Kidney tubule cell (primary cell): ENCODE measurements at regions not wholly inside any gene's neighbourhood (a gene's known extent, or its start where the extent isn't known, plus 50 kb on each side); places are given as distances from the start of the nearest gene placed in this dataset.
A peak's percentile ranks its signal among the peaks of the same experiment; 100 is the strongest.

Source experiments
- DNase-seq: peaks from one replicate; pipeline ENCODE4 v3.0.0-alpha.2; 2018; ENCODE audit warnings: low spot score

DNA sequence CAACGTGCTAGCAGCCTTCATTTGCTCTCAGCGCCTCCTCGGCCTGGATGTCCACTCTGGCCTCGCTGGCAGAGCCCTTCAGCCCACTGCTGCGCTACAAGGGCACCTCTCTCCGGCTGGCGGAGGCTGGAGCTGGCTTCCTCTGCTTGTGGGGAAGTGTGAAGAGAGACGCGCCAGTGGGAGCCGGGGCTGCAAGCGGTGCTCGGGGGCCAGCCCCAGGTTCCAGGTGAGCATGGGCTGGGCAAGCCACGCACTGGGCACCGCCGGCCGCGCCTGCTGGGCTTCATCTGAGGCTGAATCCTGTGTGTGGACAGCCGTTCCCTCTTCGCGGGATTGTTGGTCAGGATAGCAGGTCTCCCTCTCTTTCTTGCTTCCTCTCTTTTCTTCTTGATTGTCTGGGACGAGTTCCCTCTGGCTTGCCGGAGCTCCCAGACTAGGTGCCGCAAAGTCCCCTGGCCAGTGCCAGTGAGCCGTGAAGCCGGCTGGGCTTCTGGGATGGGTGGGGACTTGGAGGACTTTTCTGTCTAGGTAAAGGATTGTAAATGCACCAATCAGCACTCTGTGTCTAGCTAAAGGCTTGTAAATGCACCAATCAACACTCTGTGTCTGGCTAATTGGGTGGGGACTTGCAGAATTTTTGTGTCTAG is 165.0 kb downstream of the HEPH start:
- no peak for DNase-seq

GRCh38 chrX:66360894-66361293 is 196.8 kb downstream of the HEPH start:
- DNase-seq, result no peak

GRCh38 chrX:66384722-66385121 is 220.7 kb downstream of the HEPH start:
- no peak for DNase-seq

DNA sequence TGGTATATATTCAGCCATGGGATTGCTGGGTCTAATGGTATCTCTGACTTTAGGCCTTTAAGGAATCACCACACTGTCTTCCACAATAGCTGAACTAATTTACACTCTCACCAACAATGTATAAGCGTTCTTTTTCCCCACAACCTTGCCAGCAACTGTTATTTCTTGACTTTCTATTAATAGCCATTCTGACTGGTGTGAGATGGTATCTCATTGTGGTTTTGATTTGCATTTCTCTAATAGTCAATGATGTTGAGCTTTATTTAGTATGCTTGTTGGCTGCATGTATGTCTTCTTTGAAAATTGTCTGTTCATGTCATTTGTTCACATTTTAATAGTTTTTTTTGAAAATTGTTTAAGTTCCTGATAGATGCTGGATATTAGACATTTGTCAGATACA is 235.2 kb downstream of the HEPH start:
- no peak for DNase-seq

DNA sequence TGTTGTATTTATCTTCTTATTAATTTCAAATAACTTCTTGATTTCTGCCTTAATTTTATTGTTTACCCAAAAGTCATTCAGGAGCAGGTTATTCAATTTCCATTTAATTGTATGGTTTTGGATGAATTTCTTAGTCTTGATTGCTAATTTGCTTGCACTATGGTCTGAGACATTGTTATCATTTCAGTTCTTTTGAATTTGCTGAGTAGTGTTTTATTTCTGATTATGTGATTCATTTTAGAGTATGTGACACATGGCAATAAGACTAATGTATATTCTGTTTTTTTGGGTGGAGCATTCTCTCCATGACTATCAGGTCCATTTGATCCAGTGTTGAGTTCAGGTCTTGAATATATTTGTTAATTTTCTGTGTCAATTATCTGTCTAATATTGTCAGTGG is 236.7 kb downstream of the EDA2R start:
- no peak for DNase-seq

DNA sequence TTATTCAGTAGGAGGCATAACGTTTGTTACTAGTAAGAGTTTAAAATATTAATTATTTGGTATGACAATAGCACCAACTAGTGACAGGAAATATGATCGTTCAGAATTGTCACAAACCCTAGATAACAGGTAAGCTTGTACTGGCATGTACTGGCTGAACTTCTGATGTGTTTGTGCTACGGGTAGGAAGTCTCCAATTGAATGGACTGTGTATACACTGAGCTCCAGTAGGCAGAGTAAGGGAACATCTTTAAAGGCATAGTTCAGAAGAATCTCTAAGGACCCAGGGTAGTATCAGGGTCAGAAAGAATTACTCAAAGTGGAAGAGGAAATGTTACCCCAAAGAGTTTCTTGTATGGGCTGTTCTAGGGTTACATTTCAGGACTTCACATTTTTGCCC is 230.4 kb downstream of the EDA2R start:
- DNase-seq, result no peak

DNA sequence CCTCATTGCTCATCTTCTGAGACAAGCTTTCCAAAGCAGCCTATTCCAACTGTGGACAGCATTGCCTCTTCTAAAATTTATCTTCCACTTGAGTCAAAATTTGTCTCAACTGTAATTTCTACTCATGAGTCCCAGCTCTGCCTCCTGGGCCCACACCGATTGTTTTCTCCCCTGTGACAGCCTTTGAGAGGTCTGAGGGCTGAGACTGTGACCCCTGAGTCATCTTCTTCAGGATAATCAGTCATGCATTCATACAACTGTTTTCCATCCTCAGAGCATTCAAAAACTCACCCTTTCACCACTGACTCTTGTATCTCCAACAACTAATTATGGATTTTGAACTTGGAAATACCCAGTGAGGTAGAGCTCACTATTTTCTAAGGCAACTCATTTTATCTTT is 228.1 kb downstream of the EDA2R start:
- DNase-seq, result peak; percentile 10
